ENCODE measurements at regions not wholly inside any gene's neighbourhood (a gene's known extent, or its start where the extent isn't known, plus 50 kb on each side); places are given as distances from the start of the nearest gene placed in this dataset.

DNA sequence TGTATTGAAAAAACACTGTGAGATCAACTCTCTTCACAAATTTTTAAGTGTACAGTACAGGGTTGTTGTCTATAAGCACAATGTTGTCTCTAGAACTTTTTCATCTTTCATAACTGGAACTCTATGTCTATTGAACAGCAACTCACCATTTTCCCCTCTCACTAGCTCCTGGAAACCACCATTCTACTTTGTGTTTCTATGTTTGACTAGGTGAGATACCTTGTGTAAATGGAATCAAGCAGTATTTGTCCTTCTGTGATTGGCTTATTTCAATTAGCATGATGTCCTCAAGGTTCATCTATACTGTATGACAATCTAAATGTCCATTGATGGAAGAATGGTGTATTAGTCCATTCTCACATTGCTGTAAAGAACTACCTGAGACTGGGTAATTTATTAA lies 210.1 kb upstream of the FUT9 start:
- no peak for DNase-seq (ENCODE audit: low read depth)
- TF ChIP-seq CTCF (conservative IDR thresholded peaks at IDR 0.05; ENCODE audit: low read depth, low read length), result no peak
- H3K4me3 ChIP-seq (ENCODE audit: low read depth, low read length), result no peak overlapping the region

DNA sequence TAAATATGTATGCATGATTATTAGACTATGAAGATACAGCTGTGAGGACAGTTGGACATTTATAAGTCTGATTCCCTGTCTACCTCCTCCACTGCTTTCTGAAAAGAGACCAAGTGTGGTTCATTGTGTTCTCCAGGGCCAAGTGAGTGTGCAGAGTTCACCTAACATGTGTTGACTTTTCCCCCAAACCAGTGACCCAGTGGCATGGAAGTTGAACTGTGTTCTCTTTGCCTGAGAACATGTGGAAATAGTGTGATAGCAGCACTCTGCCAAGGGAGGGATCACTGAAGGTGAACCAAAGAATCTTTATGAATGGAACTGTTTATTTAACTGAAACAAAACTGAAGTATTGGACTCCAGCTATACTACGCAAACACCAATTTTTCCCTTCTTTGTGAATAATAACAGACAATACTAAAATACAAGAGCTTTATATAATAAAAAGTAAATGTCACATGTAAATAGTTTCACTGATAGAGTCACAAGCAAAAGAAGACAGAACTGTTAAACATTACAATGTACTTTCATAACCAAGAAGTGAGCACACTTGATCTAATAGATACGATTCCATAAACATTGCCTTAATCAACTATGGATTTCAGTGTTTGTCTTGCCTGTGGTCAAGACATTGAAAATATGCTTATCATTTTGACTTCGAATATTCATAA lies 200.3 kb upstream of the FUT9 start:
- DNase-seq (ENCODE audit: low read depth), result no peak
- no peak overlapping the region for H3K4me3 ChIP-seq (ENCODE audit: low read depth, low read length)
- TF ChIP-seq CTCF (conservative IDR thresholded peaks at IDR 0.05; ENCODE audit: low read depth, low read length), result no peak

DNA sequence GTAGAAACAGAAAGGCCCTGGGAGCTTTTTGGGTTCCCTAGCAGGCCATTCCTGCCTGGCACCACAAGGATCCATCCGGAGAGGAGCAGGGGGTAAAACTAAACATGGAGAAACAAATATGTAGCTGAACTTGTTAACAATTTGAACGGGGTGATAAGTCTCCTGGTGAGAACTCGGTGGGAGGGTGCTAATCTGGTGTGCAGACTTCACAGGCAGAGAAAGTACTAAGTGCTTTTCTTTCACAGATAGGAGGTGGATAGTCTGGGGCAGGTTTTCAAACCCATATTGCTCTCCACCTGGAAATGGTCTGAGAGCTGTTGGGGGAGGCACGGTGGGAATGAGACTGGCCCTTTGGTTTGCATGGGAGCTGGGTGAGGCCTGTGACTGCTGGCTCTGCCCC lies 196.3 kb upstream of the FUT9 start:
- DNase-seq (ENCODE audit: low read depth), result no peak
- H3K4me3 ChIP-seq (ENCODE audit: low read depth, low read length), result no peak overlapping the region
- no peak for TF ChIP-seq CTCF (conservative IDR thresholded peaks at IDR 0.05; ENCODE audit: low read depth, low read length)

- TF ChIP-seq CTCF (conservative IDR thresholded peaks at IDR 0.05; ENCODE audit: low read depth, low read length), result peak; percentile 27
- no peak overlapping the region for H3K4me3 ChIP-seq (ENCODE audit: low read depth, low read length)
Measured at GRCh38 chr6:95819939-95820338, 195.8 kb upstream of the FUT9 start.

DNA sequence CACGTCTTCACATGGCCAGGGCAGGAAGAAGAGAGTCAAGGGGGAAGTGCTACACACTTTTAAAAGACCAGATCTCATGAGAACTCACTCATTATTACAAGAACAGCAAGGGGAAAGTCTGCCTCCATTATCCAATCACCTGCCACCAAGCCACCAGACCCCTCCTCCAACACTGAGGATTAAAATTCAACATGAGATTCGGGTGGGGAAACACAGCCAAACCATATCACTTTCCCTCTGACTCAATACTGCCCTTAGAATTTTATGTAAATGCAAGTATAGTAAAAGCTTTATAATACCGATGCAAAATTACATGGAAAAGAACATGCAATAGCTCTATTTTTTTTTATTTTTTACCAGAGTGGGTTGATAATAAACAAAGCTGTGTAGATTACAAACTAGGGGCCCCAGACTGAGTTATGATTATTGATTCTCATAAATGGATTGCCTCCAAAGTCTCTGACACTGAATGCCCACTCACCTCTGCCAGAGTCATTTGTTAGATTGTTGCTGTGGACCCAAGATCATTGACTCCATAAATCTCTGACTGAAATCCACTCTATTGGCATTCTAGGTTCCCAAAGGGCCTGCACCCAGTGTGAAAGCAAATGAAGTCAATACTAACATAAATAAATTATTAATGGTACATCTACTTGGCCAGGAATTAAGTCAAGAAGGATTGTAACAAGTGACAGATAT lies 184.8 kb upstream of the FUT9 start:
- no peak for TF ChIP-seq CTCF (conservative IDR thresholded peaks at IDR 0.05; ENCODE audit: low read depth, low read length)
- DNase-seq (ENCODE audit: low read depth), result no peak
- H3K4me3 ChIP-seq (ENCODE audit: low read depth, low read length), result no peak overlapping the region

More at GRCh38 chr6:95819939-95820338, 195.8 kb upstream of the FUT9 start:
- DNase-seq (ENCODE audit: low read depth), result no peak

- DNase-seq (ENCODE audit: low read depth), result no peak
- no peak for TF ChIP-seq CTCF (conservative IDR thresholded peaks at IDR 0.05; ENCODE audit: low read depth, low read length)
Measured at GRCh38 chr6:95837890-95838289, 177.9 kb upstream of the FUT9 start.

DNA sequence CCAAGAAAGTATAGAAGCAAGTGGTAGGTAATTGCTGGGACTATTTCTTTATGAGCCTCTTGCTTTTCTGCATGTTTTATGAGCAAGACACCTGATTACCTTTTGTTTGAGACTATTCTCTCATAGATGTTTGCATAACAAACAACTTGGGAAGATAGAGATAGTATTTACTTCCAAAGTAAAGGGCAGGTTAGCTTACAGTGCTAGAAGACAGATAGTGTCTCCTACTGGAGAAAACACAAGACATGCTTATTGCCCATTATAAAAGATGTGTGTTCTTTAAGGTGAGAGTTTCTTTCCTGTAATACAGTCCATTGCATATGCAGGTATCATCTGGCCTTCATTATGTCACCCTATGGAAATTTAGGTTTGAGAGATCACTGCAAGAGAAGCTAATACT lies 174.2 kb upstream of the FUT9 start:
- TF ChIP-seq CTCF (conservative IDR thresholded peaks at IDR 0.05; ENCODE audit: low read depth, low read length), result no peak
- no peak for DNase-seq (ENCODE audit: low read depth)

More at GRCh38 chr6:95837890-95838289, 177.9 kb upstream of the FUT9 start:
- no peak overlapping the region for H3K4me3 ChIP-seq (ENCODE audit: low read depth, low read length)

More for the DNA sequence above, 174.2 kb upstream of the FUT9 start:
- no peak overlapping the region for H3K4me3 ChIP-seq (ENCODE audit: low read depth, low read length)
